ENCODE measurements at regions not wholly inside any gene's neighbourhood (a gene's known extent, or its start where the extent isn't known, plus 50 kb on each side); places are given as distances from the start of the nearest gene placed in this dataset.

- TF ChIP-seq ARID4B (CRISPR knock-in tag; IDR thresholded peaks at IDR 0.05; ENCODE audit: borderline replicate concordance) (no peak), MAX (CRISPR knock-in tag; IDR thresholded peaks at IDR 0.05) (no peak), AR (CRISPR knock-in tag; IDR thresholded peaks at IDR 0.05) (no peak), CREM (CRISPR knock-in tag; IDR thresholded peaks at IDR 0.05) (no peak), ATF6 (CRISPR knock-in tag; IDR thresholded peaks at IDR 0.05) (no peak), ZNF219 (CRISPR knock-in tag; IDR thresholded peaks at IDR 0.05; ENCODE audit: borderline replicate concordance) (no peak), SOX15 (CRISPR knock-in tag; IDR thresholded peaks at IDR 0.05) (no peak), SMAD4 (CRISPR knock-in tag; IDR thresholded peaks at IDR 0.05) (no peak), FOXP1 (CRISPR knock-in tag; IDR thresholded peaks at IDR 0.05; ENCODE audit: borderline replicate concordance) (no peak), ZNF532 (CRISPR knock-in tag; IDR thresholded peaks at IDR 0.05; ENCODE audit: borderline replicate concordance) (no peak), NR3C1 (CRISPR knock-in tag; conservative IDR thresholded peaks at IDR 0.05; ENCODE audit: low read depth) (no peak), HMGA2 (CRISPR knock-in tag; IDR thresholded peaks at IDR 0.05) (no peak)
Measured at GRCh38 chr17:70691150-70691549, 521.8 kb downstream of the KCNJ2 start (continued).

- ChIA-PET CTCF (no interaction called here), POLR2A (no interaction called here)
- Mint-ChIP-seq H3K27me3 (ENCODE audit: low read depth) (no peaks in the 10 kb centered on the region), H3K27ac (no peak overlapping the region), H3K9me3 (peaks cover 15% of the 10 kb centered on the region), H3K4me1 (peaks cover 4% of the 10 kb centered on the region; the same call in 1 of the 2 replicates), H3K4me3 (no peak overlapping the region), H3K36me3 (0 out of 2 replicates have a peak, but pooled peaks cover 7% of the 10 kb centered on the region)
- DNase-seq (ENCODE audit: low spot score): no peak
- ATAC-seq: no peak
- TF ChIP-seq ZMAT4 (CRISPR knock-in tag; IDR thresholded peaks at IDR 0.05): no peak
- no peak for TF ChIP-seq SP1 (CRISPR knock-in tag; conservative IDR thresholded peaks at IDR 0.05)
- TF ChIP-seq JUN (CRISPR knock-in tag; IDR thresholded peaks at IDR 0.05): no peak
- no peak for TF ChIP-seq KAT7 (CRISPR knock-in tag; IDR thresholded peaks at IDR 0.05; ENCODE audit: borderline replicate concordance)
- TF ChIP-seq E2F1 (CRISPR knock-in tag; IDR thresholded peaks at IDR 0.05): no peak
- TF ChIP-seq ZSCAN18 (CRISPR knock-in tag; IDR thresholded peaks at IDR 0.05): no peak
Measured at GRCh38 chr17:70699408-70699807, 530.1 kb downstream of the KCNJ2 start.
